HepG2 (cell line): ENCODE measurements at regions not wholly inside any gene's neighbourhood (a gene's known extent, or its start where the extent isn't known, plus 50 kb on each side); places are given as distances from the start of the nearest gene placed in this dataset.

Experiments used
- FOXK1 ChIP-seq: sonication (generic); formaldehyde crosslinking; IDR thresholded peaks from 2 replicates; pipeline ENCODE4 v1.4.0; 2020; ENCODE audit warnings: low read depth, missing genetic modification reagents, borderline replicate concordance
- FOXP1 ChIP-seq, 2 experiments: fragments of 450-650 bp in 1 of 2; IDR thresholded peaks; 2 replicates each; pipeline ENCODE4 v1.6.1; 2017 to 2018; ENCODE audit warnings: antibody characterized with exemption in 1 of 2
- HMG20B ChIP-seq: conservative IDR thresholded peaks from 2 replicates; pipeline ENCODE4 v1.6.1; 2016; ENCODE audit warnings: missing genetic modification reagents, missing compliant biosample characterization
- ISL2 ChIP-seq: sonication (generic); formaldehyde crosslinking; IDR thresholded peaks from 2 replicates; pipeline ENCODE4 v1.5.0; 2020; ENCODE audit warnings: missing genetic modification reagents
- KDM4B ChIP-seq: sonication (generic); formaldehyde crosslinking; IDR thresholded peaks from 2 replicates; pipeline ENCODE4 v1.4.0; 2020; ENCODE audit warnings: missing genetic modification reagents
- PHF20 ChIP-seq: sonication (generic); formaldehyde crosslinking; IDR thresholded peaks from 2 replicates; pipeline ENCODE4 v1.5.0; 2020; ENCODE audit warnings: mild to moderate bottlenecking, missing genetic modification reagents
- PHF5A ChIP-seq: IDR thresholded peaks from one replicate; pipeline ENCODE4 v1.6.1; 2018; ENCODE audit warnings: low read depth, missing genetic modification reagents; ENCODE audit not compliant: unreplicated experiment
- PRPF4 ChIP-seq: fragments of 200-400 bp; formaldehyde crosslinking; IDR thresholded peaks from 2 replicates; pipeline ENCODE4 v1.6.1; 2016; ENCODE audit warnings: low read length, low read depth; ENCODE audit not compliant: poor library complexity, severe bottlenecking
- RXRB ChIP-seq: IDR thresholded peaks from 2 replicates; pipeline ENCODE4 v1.6.1; 2016; ENCODE audit warnings: borderline replicate concordance, missing genetic modification reagents, missing compliant biosample characterization
- SOX13 ChIP-seq, 3 experiments: fragments of 450-650 bp in 1 of 3; sonication (generic) in 1 of 3; formaldehyde crosslinking in 1 of 3; IDR thresholded peaks in 2 of 3; conservative IDR thresholded peaks in 1 of 3; 2 replicates each; pipeline versions ENCODE4 v1.5.0 to v1.6.1; 2016 to 2020; ENCODE audit warnings: antibody characterized with exemption in 1 of 3, mild to moderate bottlenecking in 1 of 3, missing compliant biosample characterization in 1 of 3, missing genetic modification reagents in 1 of 3, moderate library complexity in 1 of 3
- TP53 ChIP-seq: sonication (generic); formaldehyde crosslinking; conservative IDR thresholded peaks from 2 replicates; pipeline ENCODE4 v1.4.0; 2020; ENCODE audit warnings: missing genetic modification reagents
- ZBTB21 ChIP-seq: sonication (generic); formaldehyde crosslinking; IDR thresholded peaks from 2 replicates; pipeline ENCODE4 v1.4.0; 2020; ENCODE audit warnings: missing genetic modification reagents
- ZBTB8A ChIP-seq: sonication (generic); formaldehyde crosslinking; IDR thresholded peaks from 2 replicates; pipeline ENCODE4 v1.4.0; 2020; ENCODE audit warnings: mild to moderate bottlenecking, low read depth, missing genetic modification reagents, borderline replicate concordance
- ZNF337 ChIP-seq: sonication (generic); formaldehyde crosslinking; IDR thresholded peaks from 2 replicates; pipeline ENCODE4 v1.5.1; 2020; ENCODE audit warnings: missing genetic modification reagents, low read depth, mild to moderate bottlenecking, borderline replicate concordance
- ZNF550 ChIP-seq: sonication (generic); formaldehyde crosslinking; IDR thresholded peaks from 2 replicates; pipeline ENCODE4 v1.4.0; 2020; ENCODE audit warnings: mild to moderate bottlenecking, missing genetic modification reagents, borderline replicate concordance
- ZNF570 ChIP-seq: sonication (generic); formaldehyde crosslinking; IDR thresholded peaks from 2 replicates; pipeline ENCODE4 v1.4.0; 2020; ENCODE audit warnings: mild to moderate bottlenecking, missing genetic modification reagents, borderline replicate concordance
- ZNF644 ChIP-seq: IDR thresholded peaks from 2 replicates; pipeline ENCODE4 v1.6.1; 2016; ENCODE audit warnings: low read depth
- ZNF660 ChIP-seq: sonication (generic); formaldehyde crosslinking; IDR thresholded peaks from 2 replicates; pipeline ENCODE4 v1.5.1; 2020; ENCODE audit warnings: mild to moderate bottlenecking, low read depth, missing genetic modification reagents, borderline replicate concordance
- ZSCAN20 ChIP-seq: sonication (generic); formaldehyde crosslinking; IDR thresholded peaks from 2 replicates; pipeline ENCODE4 v1.4.0; 2020; ENCODE audit warnings: missing genetic modification reagents, mild to moderate bottlenecking, borderline replicate concordance
- ZZZ3 ChIP-seq: sonication (generic); formaldehyde crosslinking; IDR thresholded peaks from 2 replicates; pipeline ENCODE4 v1.4.0; 2020; ENCODE audit warnings: missing genetic modification reagents, mild to moderate bottlenecking, borderline replicate concordance
- TF ChIP-seq, protein P1 (sequence below): sonication (generic); formaldehyde crosslinking; IDR thresholded peaks from 2 replicates; pipeline ENCODE4 v1.5.0; 2020; ENCODE audit warnings: mild to moderate bottlenecking, missing genetic modification reagents, moderate library complexity
- TF ChIP-seq, protein P2 (sequence below): IDR thresholded peaks from 2 replicates; pipeline ENCODE4 v1.6.1; 2016; ENCODE audit warnings: mild to moderate bottlenecking
- TF ChIP-seq, protein P3 (sequence below): sonication (generic); formaldehyde crosslinking; IDR thresholded peaks from 2 replicates; pipeline ENCODE4 v1.4.0; 2020; ENCODE audit warnings: missing genetic modification reagents
- TF ChIP-seq, protein P4 (sequence below): sonication (generic); formaldehyde crosslinking; IDR thresholded peaks from 2 replicates; pipeline ENCODE4 v1.8.0; 2022; ENCODE audit warnings: missing genetic modification reagents, low read depth, mild to moderate bottlenecking, borderline replicate concordance

DNA sequence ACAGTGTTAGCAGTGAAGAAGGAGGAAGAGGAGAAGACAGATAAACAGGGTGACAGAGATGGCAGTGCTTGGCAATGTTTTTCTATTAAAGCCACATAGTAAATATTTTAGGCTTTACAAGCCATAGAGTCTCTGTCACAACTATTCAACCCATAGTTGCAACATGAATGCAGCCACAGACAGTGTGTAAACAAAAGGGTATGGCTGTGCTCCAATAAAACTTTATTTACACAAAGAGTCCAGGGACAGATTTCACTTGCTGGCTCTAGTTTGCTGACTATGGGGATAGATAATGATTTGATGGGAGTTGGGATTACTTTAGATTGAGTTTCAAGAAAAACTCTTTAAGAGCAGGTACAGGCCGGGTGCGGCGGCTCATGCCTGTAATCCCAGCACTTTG is 224.8 kb upstream of the SEMA6A start (continued):
- TF ChIP-seq ZZZ3 (CRISPR knock-in tag) (no peak), FOXP1 (IDR thresholded peaks at IDR 0.05) (no peak), FOXP1 (CRISPR knock-in tag; IDR thresholded peaks at IDR 0.05) (peak; percentile 74), ZBTB8A (no peak), PHF20 (CRISPR knock-in tag) (no peak), PRPF4 (no peak), ZNF337 (CRISPR knock-in tag) (no peak), ISL2 (CRISPR knock-in tag) (no peak), RXRB (CRISPR knock-in tag) (peak; percentile 33; the same call in 1 of the 2 replicates), SOX13 (IDR thresholded peaks at IDR 0.05) (no peak), SOX13 (CRISPR knock-in tag; conservative IDR thresholded peaks at IDR 0.05 in 1 of 2, IDR thresholded peaks at IDR 0.05 in 1 of 2) (peak in 1 of 2 experiments; percentile 61; a peak in 2 of 4 replicates), ZNF660 (no peak), ZNF644 (CRISPR knock-in tag) (peak; percentile 86), ZNF550 (CRISPR knock-in tag) (no peak), TP53 (CRISPR knock-in tag) (no peak), PHF5A (CRISPR knock-in tag) (no peak), ZSCAN20 (CRISPR knock-in tag) (no peak), KDM4B (CRISPR knock-in tag) (no peak), ZBTB21 (CRISPR knock-in tag) (no peak), FOXK1 (CRISPR knock-in tag) (peak; percentile 19; the same call in 1 of the 2 replicates), ZNF570 (CRISPR knock-in tag) (no peak), HMG20B (CRISPR knock-in tag) (0 out of 2 replicates have a peak, but pooled peaks have one; percentile 42)
- TF ChIP-seq, protein P1, sequence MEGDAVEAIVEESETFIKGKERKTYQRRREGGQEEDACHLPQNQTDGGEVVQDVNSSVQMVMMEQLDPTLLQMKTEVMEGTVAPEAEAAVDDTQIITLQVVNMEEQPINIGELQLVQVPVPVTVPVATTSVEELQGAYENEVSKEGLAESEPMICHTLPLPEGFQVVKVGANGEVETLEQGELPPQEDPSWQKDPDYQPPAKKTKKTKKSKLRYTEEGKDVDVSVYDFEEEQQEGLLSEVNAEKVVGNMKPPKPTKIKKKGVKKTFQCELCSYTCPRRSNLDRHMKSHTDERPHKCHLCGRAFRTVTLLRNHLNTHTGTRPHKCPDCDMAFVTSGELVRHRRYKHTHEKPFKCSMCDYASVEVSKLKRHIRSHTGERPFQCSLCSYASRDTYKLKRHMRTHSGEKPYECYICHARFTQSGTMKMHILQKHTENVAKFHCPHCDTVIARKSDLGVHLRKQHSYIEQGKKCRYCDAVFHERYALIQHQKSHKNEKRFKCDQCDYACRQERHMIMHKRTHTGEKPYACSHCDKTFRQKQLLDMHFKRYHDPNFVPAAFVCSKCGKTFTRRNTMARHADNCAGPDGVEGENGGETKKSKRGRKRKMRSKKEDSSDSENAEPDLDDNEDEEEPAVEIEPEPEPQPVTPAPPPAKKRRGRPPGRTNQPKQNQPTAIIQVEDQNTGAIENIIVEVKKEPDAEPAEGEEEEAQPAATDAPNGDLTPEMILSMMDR (CRISPR knock-in tag) = no peak
- TF ChIP-seq, protein P2, sequence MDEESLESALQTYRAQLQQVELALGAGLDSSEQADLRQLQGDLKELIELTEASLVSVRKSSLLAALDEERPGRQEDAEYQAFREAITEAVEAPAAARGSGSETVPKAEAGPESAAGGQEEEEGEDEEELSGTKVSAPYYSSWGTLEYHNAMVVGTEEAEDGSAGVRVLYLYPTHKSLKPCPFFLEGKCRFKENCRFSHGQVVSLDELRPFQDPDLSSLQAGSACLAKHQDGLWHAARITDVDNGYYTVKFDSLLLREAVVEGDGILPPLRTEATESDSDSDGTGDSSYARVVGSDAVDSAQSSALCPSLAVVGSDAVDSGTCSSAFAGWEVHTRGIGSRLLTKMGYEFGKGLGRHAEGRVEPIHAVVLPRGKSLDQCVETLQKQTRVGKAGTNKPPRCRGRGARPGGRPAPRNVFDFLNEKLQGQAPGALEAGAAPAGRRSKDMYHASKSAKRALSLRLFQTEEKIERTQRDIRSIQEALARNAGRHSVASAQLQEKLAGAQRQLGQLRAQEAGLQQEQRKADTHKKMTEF = peak; percentile 43; the same call in 1 of the 2 replicates
- TF ChIP-seq, protein P3, sequence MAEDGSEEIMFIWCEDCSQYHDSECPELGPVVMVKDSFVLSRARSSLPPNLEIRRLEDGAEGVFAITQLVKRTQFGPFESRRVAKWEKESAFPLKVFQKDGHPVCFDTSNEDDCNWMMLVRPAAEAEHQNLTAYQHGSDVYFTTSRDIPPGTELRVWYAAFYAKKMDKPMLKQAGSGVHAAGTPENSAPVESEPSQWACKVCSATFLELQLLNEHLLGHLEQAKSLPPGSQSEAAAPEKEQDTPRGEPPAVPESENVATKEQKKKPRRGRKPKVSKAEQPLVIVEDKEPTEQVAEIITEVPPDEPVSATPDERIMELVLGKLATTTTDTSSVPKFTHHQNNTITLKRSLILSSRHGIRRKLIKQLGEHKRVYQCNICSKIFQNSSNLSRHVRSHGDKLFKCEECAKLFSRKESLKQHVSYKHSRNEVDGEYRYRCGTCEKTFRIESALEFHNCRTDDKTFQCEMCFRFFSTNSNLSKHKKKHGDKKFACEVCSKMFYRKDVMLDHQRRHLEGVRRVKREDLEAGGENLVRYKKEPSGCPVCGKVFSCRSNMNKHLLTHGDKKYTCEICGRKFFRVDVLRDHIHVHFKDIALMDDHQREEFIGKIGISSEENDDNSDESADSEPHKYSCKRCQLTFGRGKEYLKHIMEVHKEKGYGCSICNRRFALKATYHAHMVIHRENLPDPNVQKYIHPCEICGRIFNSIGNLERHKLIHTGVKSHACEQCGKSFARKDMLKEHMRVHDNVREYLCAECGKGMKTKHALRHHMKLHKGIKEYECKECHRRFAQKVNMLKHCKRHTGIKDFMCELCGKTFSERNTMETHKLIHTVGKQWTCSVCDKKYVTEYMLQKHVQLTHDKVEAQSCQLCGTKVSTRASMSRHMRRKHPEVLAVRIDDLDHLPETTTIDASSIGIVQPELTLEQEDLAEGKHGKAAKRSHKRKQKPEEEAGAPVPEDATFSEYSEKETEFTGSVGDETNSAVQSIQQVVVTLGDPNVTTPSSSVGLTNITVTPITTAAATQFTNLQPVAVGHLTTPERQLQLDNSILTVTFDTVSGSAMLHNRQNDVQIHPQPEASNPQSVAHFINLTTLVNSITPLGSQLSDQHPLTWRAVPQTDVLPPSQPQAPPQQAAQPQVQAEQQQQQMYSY (CRISPR knock-in tag) = no peak
- TF ChIP-seq, protein P4, sequence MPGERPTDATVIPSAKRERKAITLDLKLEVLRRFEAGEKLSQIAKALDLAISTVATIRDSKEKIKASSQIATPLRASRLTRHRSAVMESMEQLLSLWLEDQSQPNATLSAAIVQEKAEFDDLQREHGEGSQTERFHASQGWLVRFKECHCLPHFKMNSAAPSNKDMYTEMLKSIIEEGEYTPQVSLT = no peak
